ENCODE measurements at regions not wholly inside any gene's neighbourhood (a gene's known extent, or its start where the extent isn't known, plus 50 kb on each side); places are given as distances from the start of the nearest gene placed in this dataset.

DNA sequence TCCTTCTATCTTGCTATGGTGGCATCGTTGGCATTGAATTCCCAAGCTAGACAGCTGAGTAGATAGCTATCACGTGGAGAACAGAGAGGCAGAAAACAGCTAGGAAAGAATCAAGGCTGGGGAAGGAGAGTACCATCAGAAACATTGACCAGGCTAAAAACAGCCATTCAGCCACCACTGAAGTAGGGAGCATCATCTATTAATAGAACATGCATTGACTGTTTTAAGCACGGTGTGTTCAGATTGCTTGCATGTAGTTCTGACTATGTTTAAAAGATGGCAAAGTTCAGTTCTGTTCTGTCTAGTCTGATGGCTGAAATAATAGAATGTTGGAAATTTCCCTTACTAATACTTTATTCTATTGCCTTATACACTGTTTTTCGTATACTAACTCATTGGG lies 413.0 kb downstream of the GABRB3 start:
- TF ChIP-seq, protein P1, sequence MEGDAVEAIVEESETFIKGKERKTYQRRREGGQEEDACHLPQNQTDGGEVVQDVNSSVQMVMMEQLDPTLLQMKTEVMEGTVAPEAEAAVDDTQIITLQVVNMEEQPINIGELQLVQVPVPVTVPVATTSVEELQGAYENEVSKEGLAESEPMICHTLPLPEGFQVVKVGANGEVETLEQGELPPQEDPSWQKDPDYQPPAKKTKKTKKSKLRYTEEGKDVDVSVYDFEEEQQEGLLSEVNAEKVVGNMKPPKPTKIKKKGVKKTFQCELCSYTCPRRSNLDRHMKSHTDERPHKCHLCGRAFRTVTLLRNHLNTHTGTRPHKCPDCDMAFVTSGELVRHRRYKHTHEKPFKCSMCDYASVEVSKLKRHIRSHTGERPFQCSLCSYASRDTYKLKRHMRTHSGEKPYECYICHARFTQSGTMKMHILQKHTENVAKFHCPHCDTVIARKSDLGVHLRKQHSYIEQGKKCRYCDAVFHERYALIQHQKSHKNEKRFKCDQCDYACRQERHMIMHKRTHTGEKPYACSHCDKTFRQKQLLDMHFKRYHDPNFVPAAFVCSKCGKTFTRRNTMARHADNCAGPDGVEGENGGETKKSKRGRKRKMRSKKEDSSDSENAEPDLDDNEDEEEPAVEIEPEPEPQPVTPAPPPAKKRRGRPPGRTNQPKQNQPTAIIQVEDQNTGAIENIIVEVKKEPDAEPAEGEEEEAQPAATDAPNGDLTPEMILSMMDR (IDR thresholded peaks at IDR 0.05), result no peak
- TF ChIP-seq POLR2AphosphoS5 (IDR thresholded peaks at IDR 0.05), result no peak
